Liver (tissue), 8 donors: ENCODE measurements at regions not wholly inside any gene's neighbourhood (a gene's known extent, or its start where the extent isn't known, plus 50 kb on each side); places are given as distances from the start of the nearest gene placed in this dataset.

Experiments
- DNase-seq: peaks from one replicate; pipeline ENCODE4 v3.0.0-alpha.2; 2017; ENCODE audit warnings: low spot score
- H3K27ac ChIP-seq, 2 donors: one replicate each; pipeline ENCODE4 v1.7.0; 2013; ENCODE audit warnings: inconsistent platforms in 2 of 2, low read length in 2 of 2, control low read depth in 1 of 2, low read depth in 1 of 2, mild to moderate bottlenecking in 1 of 2
- H3K27me3 ChIP-seq, 4 donors: one replicate each; pipeline versions ENCODE4 v1.6.1 to v1.7.0; 2013; ENCODE audit warnings: low read length in 3 of 4, inconsistent platforms in 1 of 4, mild to moderate bottlenecking in 1 of 4, moderate library complexity in 1 of 4; ENCODE audit not compliant: control insufficient read depth in 4 of 4, insufficient read depth in 4 of 4
- H3K36me3 ChIP-seq, 4 donors: one replicate each; pipeline versions ENCODE4 v1.6.1 to v1.7.0; 2013; ENCODE audit warnings: low read length in 3 of 4, mild to moderate bottlenecking in 3 of 4, low read depth in 1 of 4, moderate library complexity in 1 of 4; ENCODE audit not compliant: control insufficient read depth in 4 of 4, insufficient read depth in 3 of 4
- H3K4me1 ChIP-seq, 4 donors: one replicate each; pipeline versions ENCODE4 v1.6.1 to v1.7.0; 2013; ENCODE audit warnings: low read length in 3 of 4, mild to moderate bottlenecking in 3 of 4, moderate library complexity in 1 of 4; ENCODE audit not compliant: control insufficient read depth in 4 of 4, insufficient read depth in 4 of 4
- H3K4me3 ChIP-seq, 3 donors: one replicate each; pipeline versions ENCODE4 v1.6.1 to v1.7.0; 2013; ENCODE audit warnings: low read length in 3 of 3, control low read depth in 1 of 3, low read depth in 1 of 3, mild to moderate bottlenecking in 1 of 3
- H3K9ac ChIP-seq, 2 donors: one replicate each; pipeline ENCODE4 v1.7.0; 2013; ENCODE audit warnings: low read length in 2 of 2, mild to moderate bottlenecking in 2 of 2, moderate library complexity in 2 of 2, control low read depth in 1 of 2, low read depth in 1 of 2
- H3K9me3 ChIP-seq, 4 donors: one replicate each; pipeline versions ENCODE4 v1.6.1 to v1.7.0; 2013; ENCODE audit warnings: low read length in 3 of 4; ENCODE audit not compliant: control insufficient read depth in 4 of 4
- ATF3 ChIP-seq: IDR thresholded peaks from 2 replicates; pipeline ENCODE4 v1.6.1; 2016; ENCODE audit warnings: antibody characterized with exemption
- CTCF ChIP-seq: fragments of 150-350 bp; IDR thresholded peaks from 2 replicates; pipeline ENCODE4 v1.5.1; 2017; ENCODE audit warnings: improper control_type of control experiment, low read depth, low read length; ENCODE audit not compliant: missing input control
- FOXA1 ChIP-seq: IDR thresholded peaks from 2 replicates; pipeline ENCODE4 v1.6.1; 2016; ENCODE audit warnings: antibody characterized with exemption
- GABPA ChIP-seq, 2 donors: IDR thresholded peaks in 1 of 2; conservative IDR thresholded peaks in 1 of 2; 2 replicates each; pipeline ENCODE4 v1.6.1; 2016; ENCODE audit warnings: antibody characterized with exemption in 2 of 2, mild to moderate bottlenecking in 1 of 2, moderate library complexity in 1 of 2
- JUND ChIP-seq, 2 donors: IDR thresholded peaks; 2 replicates each; pipeline ENCODE4 v1.6.1; 2016; ENCODE audit warnings: antibody characterized with exemption in 2 of 2
- MAX ChIP-seq: IDR thresholded peaks from 2 replicates; pipeline ENCODE4 v1.6.1; 2016; ENCODE audit warnings: antibody characterized with exemption
- RXRA ChIP-seq, 2 donors: IDR thresholded peaks; 2 replicates each; pipeline ENCODE4 v1.6.1; 2017 to 2018; ENCODE audit warnings: antibody characterized with exemption in 2 of 2, mild to moderate bottlenecking in 1 of 2
- TAF1 ChIP-seq: conservative IDR thresholded peaks from 2 replicates; pipeline ENCODE4 v1.6.1; 2016; ENCODE audit warnings: antibody characterized with exemption, mild to moderate bottlenecking
- ZBTB33 ChIP-seq: IDR thresholded peaks from 2 replicates; pipeline ENCODE4 v1.6.1; 2016; ENCODE audit warnings: antibody characterized with exemption
- WGBS: extraction: QIAGEN DNeasy Blood & Tissue Kit; methylation state at CpG from one replicate; pipeline ENCODE4 v1.1.7; 2013; 5-methylcytosine and 5-hydroxymethylcytosine counted together
- donor health status: healthy.
- donor health status: healthy.
- donor health status: healthy.
- donor health status: healthy.
- donor health status: healthy.

GRCh38 chr2:53188851-53189510 is 578.6 kb upstream of the CHAC2 start:
- Histone ChIP-seq H3K27ac (no peak overlapping the region), H3K4me1 (no peaks in the 10 kb centered on the region), H3K27me3 (peaks cover 0 to 5% (median 0%) of the 10 kb centered on the region in 4 donors), H3K4me3 (no peak overlapping the region), H3K9me3 (no peaks in the 10 kb centered on the region), H3K9ac (no peak overlapping the region), H3K36me3 (no peaks in the 10 kb centered on the region)
- DNase-seq, result no peak
- 71% methylated on average over 7 of the region's 7 CpGs for WGBS
- no peak for TF ChIP-seq MAX
- no peak for TF ChIP-seq FOXA1
- no peak for TF ChIP-seq CTCF
- TF ChIP-seq ATF3, result no peak
- no peak for TF ChIP-seq RXRA (IDR thresholded peaks at IDR 0.05)

- TF ChIP-seq JUND (IDR thresholded peaks at IDR 0.05), result no peak
- TF ChIP-seq ATF3, result no peak
- no peak for TF ChIP-seq TAF1
- TF ChIP-seq FOXA1, result no peak
- no peak for TF ChIP-seq ZBTB33
- TF ChIP-seq GABPA (IDR thresholded peaks at IDR 0.05 in 1 of 2, conservative IDR thresholded peaks at IDR 0.05 in 1 of 2), result no peak
- Histone ChIP-seq H3K4me1 (no peaks in the 10 kb centered on the region), H3K27me3 (no peaks in the 10 kb centered on the region), H3K9me3 (no peaks in the 10 kb centered on the region), H3K27ac (no peak overlapping the region), H3K36me3 (no peaks in the 10 kb centered on the region), H3K9ac (no peak overlapping the region), H3K4me3 (no peak overlapping the region)
- no peak for DNase-seq
These were observed 584.0 kb upstream of the CHAC2 start for GRCh38 chr2:53183581-53183980.

- Histone ChIP-seq H3K27ac (no peak overlapping the region), H3K27me3 (no peaks in the 10 kb centered on the region), H3K9me3 (no peaks in the 10 kb centered on the region), H3K36me3 (no peaks in the 10 kb centered on the region), H3K4me3 (no peak overlapping the region), H3K9ac (no peak overlapping the region), H3K4me1 (no peaks in the 10 kb centered on the region)
- WGBS, result 53% methylated on average over 5 of the region's 5 CpGs
- no peak for DNase-seq
- no peak for TF ChIP-seq CTCF
- TF ChIP-seq GABPA (IDR thresholded peaks at IDR 0.05 in 1 of 2, conservative IDR thresholded peaks at IDR 0.05 in 1 of 2), result no peak
- no peak for TF ChIP-seq ZBTB33
These were observed 585.0 kb upstream of the CHAC2 start for GRCh38 chr2:53182601-53183000.
